GM19351 (cell line): ENCODE measurements at regions not wholly inside any gene's neighbourhood (a gene's known extent, or its start where the extent isn't known, plus 50 kb on each side); places are given as distances from the start of the nearest gene placed in this dataset.

Source experiments
- ATAC-seq: cut with Tn5 transposase; IDR thresholded peaks from one replicate; pipeline ENCODE4 v1.9.1; 2021; ENCODE audit warnings: mild to moderate bottlenecking, moderate library complexity; ENCODE audit not compliant: unreplicated experiment

DNA sequence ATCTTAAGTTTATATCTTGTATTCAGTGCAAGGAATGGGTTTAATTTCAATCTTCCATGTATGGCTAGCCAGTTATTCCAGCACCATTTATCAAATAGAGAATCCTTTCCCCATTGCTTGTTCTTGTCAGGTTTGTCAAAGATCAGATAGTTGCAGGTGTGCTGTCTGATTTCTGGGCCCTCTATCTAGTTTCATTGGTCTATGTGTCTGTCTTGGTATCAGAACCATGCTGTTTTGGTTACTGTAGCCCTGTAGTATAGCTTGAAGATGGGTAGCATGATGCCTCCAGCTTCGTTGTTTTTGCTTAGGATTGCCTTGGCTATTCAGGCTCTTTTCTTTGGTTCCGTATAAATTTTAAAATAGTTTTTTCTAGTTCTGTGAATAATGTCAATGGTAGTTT, 200.0 kb downstream of the MANEA start:
- no peak for ATAC-seq

DNA sequence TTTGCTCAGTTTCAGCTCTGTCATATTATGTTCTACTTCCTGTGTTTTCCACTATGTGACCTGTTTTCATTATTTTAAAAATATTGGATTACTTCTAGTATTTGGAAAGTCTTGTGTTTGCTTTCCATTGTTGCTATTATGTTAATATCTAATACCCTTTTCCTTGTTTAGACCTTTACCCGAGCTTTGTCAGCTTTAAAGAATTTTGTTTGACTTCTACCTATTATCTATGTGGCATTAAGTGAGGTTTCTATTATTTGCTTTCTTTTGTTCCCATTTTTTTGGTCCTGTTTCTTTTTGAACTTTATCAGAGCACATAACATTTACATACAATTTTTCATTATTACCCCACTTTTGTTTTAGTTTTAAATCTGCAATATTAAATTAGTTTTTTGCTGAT, 202.7 kb downstream of the MANEA start:
- no peak for ATAC-seq

DNA sequence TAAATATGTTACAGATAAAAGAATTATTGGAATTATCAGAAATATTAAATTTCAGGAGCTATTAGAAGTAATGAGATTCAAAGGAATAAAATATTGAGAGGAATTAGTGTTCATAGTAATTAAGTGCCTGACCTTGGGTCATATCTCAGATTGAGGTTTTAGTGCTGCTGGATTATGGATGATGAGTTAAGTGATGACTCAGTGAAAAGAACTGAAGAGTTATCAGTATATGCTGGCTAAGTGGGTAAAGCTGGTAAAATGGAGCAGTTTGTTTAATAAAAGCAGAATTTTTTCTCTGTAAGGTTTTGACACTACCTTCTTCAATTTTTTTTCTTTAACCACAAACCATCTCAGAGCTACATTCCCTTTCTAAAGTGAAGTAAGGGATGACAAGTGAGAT, 206.7 kb downstream of the MANEA start:
- ATAC-seq: no peak

DNA sequence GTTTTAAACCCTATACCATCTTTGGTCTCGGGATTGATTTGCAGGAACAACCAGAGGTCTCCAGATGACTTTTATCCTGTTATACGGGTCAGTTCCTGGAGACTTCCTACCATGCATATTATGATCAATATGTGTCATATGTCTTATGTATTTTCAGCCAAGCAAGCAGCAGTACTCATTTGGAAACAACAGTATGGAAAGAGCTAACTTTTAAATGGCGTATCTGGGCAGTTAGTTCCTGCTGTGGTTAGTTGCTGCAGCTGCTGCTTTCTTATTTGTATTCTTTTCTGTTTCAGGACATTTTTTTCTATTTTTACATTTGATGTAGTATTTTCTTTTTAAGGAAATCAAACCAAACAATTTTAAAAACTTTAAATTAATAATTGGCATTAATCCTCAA, 207.5 kb downstream of the MANEA start:
- peak; percentile 77 for ATAC-seq

DNA sequence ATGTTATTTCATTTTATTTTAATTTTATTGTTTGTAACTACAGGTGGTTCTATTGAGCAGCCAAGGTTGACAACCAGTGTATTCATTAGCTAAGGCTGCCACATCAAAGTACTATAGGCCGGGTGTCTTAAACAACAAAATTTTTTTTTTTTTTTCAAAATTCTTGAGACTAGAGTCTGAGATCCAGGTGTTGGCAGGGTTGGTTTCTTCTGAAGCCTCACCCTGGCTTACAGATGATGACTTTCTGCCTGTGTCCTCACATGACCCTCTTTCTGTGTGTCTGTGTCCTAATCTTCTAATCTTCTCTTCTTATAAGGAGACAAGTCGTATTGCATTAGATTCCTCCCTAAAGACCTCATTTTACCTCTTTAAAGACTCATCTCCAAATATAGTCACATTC, 208.4 kb downstream of the MANEA start:
- ATAC-seq: no peak

DNA sequence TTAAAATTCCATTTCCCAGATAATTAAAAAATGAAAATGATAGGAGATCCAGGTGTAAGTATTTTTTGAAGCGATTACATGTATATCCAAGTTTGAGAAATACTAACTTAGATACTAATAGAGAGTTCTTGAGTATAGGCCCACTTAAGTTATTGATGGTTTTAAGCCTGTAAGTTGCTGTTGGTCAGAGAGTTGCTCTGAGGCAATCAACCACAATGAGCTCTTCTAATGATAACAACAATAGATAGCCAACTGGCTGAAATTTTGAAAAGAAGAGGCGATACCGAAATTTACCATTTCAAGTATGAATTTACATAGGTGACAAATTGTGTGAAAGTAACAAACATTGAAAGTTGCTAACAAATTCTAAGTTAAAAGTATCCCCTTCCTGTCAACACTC, 209.5 kb downstream of the MANEA start:
- no peak for ATAC-seq

DNA sequence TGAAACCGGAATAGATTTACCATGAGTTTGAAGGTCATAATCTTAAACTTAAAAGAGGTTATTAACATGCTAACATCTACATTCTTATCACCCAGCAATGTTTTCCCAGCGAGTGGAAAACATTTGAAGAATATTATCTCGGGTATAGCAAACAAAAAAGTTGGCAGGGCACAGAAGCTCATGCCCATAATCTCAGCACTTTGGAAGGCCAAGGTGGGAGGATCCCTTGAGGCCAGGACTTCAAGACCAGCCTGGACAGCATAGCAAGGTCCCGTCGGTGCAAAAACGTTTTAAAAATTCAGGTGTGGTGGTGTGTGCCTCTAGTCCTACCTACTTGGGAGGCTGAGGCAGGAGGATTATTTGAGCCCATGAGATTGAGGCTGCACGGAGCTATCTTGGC, 213.5 kb downstream of the MANEA start:
- ATAC-seq: no peak

DNA sequence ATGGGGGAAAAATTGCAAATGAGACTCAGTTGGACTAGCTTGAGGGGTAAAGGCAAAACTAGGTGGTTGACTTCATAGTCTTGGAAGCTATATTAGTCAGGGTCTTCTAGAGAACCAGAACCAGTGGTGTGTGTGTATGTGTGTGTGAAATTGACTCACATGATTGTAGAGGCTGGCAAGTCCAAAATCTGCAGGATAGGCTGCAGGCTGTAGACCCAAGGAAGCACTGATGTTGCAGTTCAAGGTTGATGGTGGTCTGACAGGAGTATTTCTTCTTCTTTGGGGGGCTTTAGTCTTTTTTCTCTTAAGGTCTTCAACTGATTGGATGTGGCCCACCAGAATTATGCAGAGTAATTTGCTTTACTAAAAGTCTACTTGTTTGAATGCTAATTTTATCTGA, 217.4 kb downstream of the MANEA start:
- ATAC-seq: no peak

DNA sequence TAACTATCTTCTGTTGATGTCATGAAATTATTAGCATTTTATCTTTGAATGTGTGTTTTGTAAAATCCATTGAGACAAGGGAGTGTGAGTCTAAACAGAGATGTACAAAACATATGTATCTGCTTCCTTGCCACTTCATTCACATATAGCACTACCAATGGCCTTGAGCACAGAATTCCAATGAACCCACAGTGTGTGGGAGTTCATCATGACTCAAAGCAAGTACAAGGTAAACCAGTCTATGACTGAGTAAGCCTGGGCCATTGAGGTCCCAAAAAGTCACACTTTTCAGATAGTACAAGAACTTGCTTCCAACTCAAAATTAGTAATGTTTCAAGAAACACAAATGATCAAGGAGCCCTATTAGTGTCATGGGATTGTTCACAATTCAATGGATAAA, 218.6 kb downstream of the MANEA start:
- no peak for ATAC-seq

DNA sequence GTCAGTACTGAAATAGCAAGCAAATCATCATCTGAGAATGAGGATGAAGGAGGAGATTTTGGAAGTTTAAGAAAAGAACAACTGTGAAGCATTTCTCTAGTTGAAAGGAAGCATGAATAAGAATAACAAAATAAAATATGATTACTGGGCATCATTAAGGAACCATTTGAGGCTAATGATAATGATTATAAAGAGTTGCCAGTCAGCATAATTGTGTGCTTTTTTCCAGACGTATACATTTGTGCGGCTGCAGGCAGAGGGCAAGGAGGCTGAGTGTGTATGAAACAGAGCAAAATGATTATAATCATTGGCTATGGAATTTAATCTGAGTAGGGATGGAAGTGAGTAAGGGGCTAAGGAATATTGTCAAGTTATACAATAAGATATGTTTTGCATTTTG, 218.7 kb upstream of the FUT9 start:
- no peak for ATAC-seq

DNA sequence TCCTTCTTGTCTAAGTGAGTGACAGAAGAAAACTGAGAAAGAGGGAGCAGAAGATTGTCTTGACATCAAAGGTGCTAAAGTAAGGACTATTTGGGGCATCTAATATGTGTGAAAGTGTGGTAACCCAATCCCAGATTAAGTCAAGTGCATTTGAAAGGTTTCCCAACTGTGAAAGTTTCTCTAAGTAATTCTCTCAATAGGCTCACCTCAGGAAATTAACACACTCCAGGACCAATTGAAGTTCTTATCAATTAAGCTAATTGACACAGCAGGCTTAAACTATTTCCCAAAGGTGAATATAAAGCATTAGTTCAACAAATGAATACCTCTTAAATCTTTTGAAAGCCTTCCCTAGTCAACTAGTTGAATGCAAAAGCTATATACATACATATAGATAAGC, 212.8 kb upstream of the FUT9 start:
- no peak for ATAC-seq

DNA sequence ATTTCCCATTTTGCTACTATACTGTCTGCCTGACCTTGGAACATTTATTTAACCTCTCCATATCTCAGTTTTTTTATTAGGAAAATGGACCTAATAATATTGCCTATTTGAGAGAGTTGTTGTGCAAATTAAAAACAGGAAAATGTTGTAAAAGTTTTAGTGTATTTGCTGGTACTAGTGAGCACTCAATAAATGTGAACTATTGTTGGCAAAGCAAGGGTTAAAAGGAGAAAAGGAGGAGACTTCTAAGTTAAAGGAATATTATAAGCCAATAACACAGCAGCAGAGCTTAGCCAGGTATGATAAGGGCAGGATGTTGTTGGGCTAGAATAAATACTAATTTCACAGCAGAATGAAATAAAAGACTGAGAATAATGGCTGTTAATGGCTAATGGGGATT, 211.9 kb upstream of the FUT9 start:
- ATAC-seq: no peak

DNA sequence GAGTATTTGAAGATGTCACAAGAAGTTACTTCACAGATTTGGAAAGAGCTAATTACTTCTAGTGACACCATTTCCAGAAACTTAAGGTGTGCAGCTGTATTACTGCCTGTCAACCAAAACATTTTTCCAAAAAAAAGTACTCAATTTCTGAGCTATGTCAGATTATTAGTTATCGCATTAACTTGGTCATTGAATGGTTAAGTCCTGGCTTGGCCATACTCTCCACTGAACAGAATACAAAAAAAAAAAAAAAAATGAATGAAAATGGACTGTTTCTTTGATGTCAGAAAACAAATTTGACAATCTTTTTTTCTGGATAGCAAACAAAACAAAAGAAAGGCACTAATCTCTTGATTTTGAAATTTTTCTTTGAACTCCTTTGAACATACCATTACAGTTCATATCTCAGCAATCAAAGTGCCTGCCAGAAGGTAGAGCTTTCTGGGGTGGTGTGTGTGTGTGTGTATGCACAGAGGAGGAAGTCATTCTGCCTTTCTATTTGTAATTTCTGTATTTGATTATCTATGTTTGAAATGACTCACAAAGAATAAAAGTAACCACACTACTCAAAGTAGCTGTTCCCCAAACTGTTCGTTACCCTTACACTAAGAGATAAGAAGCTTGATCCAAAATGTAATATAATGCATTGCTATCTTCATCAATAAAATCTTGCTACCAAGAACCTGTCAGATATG, 210.8 kb upstream of the FUT9 start:
- ATAC-seq: peak; percentile 87

DNA sequence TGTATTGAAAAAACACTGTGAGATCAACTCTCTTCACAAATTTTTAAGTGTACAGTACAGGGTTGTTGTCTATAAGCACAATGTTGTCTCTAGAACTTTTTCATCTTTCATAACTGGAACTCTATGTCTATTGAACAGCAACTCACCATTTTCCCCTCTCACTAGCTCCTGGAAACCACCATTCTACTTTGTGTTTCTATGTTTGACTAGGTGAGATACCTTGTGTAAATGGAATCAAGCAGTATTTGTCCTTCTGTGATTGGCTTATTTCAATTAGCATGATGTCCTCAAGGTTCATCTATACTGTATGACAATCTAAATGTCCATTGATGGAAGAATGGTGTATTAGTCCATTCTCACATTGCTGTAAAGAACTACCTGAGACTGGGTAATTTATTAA, 210.1 kb upstream of the FUT9 start:
- ATAC-seq: peak; percentile 48

DNA sequence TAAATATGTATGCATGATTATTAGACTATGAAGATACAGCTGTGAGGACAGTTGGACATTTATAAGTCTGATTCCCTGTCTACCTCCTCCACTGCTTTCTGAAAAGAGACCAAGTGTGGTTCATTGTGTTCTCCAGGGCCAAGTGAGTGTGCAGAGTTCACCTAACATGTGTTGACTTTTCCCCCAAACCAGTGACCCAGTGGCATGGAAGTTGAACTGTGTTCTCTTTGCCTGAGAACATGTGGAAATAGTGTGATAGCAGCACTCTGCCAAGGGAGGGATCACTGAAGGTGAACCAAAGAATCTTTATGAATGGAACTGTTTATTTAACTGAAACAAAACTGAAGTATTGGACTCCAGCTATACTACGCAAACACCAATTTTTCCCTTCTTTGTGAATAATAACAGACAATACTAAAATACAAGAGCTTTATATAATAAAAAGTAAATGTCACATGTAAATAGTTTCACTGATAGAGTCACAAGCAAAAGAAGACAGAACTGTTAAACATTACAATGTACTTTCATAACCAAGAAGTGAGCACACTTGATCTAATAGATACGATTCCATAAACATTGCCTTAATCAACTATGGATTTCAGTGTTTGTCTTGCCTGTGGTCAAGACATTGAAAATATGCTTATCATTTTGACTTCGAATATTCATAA, 200.3 kb upstream of the FUT9 start:
- no peak for ATAC-seq

DNA sequence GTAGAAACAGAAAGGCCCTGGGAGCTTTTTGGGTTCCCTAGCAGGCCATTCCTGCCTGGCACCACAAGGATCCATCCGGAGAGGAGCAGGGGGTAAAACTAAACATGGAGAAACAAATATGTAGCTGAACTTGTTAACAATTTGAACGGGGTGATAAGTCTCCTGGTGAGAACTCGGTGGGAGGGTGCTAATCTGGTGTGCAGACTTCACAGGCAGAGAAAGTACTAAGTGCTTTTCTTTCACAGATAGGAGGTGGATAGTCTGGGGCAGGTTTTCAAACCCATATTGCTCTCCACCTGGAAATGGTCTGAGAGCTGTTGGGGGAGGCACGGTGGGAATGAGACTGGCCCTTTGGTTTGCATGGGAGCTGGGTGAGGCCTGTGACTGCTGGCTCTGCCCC, 196.3 kb upstream of the FUT9 start:
- ATAC-seq: no peak

DNA sequence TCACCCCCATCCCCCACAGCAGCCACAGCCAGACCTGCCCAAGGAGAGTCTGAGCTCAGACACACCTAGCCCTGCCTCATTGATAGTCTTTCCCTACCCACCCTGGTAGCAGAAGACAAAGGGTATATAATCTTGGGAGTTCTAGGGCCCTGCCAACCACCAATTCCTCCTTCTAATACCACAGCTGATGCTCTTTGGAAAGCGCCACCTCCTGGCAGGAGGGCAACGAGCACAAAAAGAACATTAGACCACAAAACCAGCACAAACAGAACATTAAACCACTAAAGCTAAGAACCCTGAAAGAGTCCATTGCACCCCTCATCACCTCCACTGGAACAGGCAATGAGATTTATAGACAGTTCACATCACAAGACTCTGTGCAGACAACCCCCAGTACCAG, 195.8 kb upstream of the FUT9 start:
- ATAC-seq: peak; percentile 60

DNA sequence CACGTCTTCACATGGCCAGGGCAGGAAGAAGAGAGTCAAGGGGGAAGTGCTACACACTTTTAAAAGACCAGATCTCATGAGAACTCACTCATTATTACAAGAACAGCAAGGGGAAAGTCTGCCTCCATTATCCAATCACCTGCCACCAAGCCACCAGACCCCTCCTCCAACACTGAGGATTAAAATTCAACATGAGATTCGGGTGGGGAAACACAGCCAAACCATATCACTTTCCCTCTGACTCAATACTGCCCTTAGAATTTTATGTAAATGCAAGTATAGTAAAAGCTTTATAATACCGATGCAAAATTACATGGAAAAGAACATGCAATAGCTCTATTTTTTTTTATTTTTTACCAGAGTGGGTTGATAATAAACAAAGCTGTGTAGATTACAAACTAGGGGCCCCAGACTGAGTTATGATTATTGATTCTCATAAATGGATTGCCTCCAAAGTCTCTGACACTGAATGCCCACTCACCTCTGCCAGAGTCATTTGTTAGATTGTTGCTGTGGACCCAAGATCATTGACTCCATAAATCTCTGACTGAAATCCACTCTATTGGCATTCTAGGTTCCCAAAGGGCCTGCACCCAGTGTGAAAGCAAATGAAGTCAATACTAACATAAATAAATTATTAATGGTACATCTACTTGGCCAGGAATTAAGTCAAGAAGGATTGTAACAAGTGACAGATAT, 184.8 kb upstream of the FUT9 start:
- ATAC-seq: no peak

DNA sequence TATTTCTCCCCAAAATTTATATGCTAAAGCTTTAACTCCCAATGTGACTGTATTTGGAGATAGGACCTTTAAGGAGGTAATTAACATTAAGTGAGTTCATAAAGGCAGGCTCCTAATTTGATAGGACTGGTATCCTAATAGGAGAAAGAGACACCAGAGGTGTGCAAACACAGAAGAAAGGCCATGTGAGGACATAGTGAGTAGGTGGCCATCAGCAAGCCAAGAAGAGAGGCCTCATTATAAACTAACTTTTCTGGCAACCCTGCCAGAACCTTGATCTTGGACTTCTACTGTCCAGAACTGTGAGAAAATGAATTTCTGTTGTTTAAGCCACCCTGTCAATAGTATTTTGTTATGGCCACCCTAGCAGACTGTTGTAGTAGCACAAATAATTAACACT, 177.9 kb upstream of the FUT9 start:
- ATAC-seq: no peak

DNA sequence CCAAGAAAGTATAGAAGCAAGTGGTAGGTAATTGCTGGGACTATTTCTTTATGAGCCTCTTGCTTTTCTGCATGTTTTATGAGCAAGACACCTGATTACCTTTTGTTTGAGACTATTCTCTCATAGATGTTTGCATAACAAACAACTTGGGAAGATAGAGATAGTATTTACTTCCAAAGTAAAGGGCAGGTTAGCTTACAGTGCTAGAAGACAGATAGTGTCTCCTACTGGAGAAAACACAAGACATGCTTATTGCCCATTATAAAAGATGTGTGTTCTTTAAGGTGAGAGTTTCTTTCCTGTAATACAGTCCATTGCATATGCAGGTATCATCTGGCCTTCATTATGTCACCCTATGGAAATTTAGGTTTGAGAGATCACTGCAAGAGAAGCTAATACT, 174.2 kb upstream of the FUT9 start:
- ATAC-seq: no peak

DNA sequence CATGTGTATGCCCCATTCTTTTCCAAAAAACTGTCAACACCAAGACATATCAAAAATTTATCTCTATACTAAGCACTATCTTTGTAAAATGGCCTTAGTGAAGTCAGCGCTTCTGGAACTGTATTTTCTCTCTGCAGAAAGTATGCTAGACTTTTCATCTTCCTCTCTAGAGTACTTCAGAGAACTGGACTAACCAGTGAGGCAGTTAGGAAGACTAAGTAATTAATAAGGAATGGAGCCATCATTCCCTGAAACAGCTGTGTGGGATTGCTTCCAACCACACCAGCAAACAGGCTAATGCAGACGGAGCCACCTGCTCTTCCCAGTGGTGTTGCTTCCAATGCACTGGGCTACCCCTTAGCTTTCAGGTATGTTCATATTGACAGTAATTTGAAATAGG, 169.1 kb upstream of the FUT9 start:
- no peak for ATAC-seq

DNA sequence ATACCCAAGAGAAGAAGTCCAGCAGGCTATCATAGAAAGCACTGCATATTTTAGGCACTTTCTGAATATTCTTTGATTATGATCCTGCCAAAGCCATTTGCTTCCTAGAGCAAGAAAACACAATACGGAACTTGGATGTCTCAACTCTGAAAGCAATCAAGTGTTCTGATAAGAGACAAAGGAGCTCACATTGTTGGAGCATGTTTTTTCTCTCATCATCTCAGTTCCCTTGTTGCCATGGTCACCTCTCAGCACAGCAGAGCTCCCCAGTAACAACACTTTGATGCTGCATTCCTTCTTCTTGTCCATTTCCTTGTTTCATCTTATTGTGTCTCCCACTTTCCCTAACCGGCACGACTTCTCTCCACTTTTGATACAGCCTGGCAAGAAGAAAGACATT, 168.7 kb upstream of the FUT9 start:
- no peak for ATAC-seq
